Astrocyte (in vitro differentiated cells and primary cell): ENCODE measurements at regions not wholly inside any gene's neighbourhood (a gene's known extent, or its start where the extent isn't known, plus 50 kb on each side); places are given as distances from the start of the nearest gene placed in this dataset.

ENCODE experiments used
- DNase-seq: peaks from one replicate; pipeline ENCODE4 v3.0.0-alpha.2; 2010; ENCODE audit warnings: low read depth
- FAIRE-seq: peaks from 2 replicates; lab custom pipeline; 2011; peaks lifted over from hg19 to GRCh38; lab: Jason Lieb, UNC
- H2AFZ ChIP-seq: 2 replicates; pipeline ENCODE4 v1.6.0; 2012; ENCODE audit warnings: low read depth, low read length, inconsistent platforms
- H3K27ac ChIP-seq: 2 replicates; pipeline ENCODE4 v1.5.1; 2011; ENCODE audit warnings: low read depth, low read length, inconsistent platforms
- H3K27me3 ChIP-seq: 2 replicates; pipeline ENCODE4 v1.6.0; 2011; ENCODE audit warnings: low read length, inconsistent platforms; ENCODE audit not compliant: insufficient read depth
- H3K36me3 ChIP-seq: 2 replicates; pipeline ENCODE4 v1.5.1; 2011; ENCODE audit warnings: low read length, inconsistent platforms; ENCODE audit not compliant: insufficient read depth
- H3K4me1 ChIP-seq: 2 replicates; pipeline ENCODE4 v1.5.1; 2011; ENCODE audit warnings: low read length, inconsistent platforms; ENCODE audit not compliant: insufficient read depth
- H3K4me2 ChIP-seq: 2 replicates; pipeline ENCODE4 v1.6.0; 2012; ENCODE audit warnings: low read length, inconsistent platforms
- H3K4me3 ChIP-seq: 2 replicates; pipeline ENCODE4 v1.5.1; 2011; ENCODE audit warnings: low read depth, mild to moderate bottlenecking, low read length, inconsistent platforms; ENCODE audit not compliant: insufficient read depth
- H3K79me2 ChIP-seq: 2 replicates; pipeline ENCODE4 v1.6.0; 2012; ENCODE audit warnings: mild to moderate bottlenecking, low read length, inconsistent platforms; ENCODE audit not compliant: insufficient read depth
- H3K9ac ChIP-seq: 2 replicates; pipeline ENCODE4 v1.6.0; 2012; ENCODE audit warnings: mild to moderate bottlenecking, low read length, inconsistent platforms
- H3K9me3 ChIP-seq: 2 replicates; pipeline ENCODE4 v1.5.1; 2012; ENCODE audit warnings: low read depth, mild to moderate bottlenecking, low read length, inconsistent platforms; ENCODE audit not compliant: insufficient read depth
- H4K20me1 ChIP-seq: 2 replicates; pipeline ENCODE4 v1.6.0; 2012; ENCODE audit warnings: low read length, inconsistent platforms; ENCODE audit not compliant: insufficient read depth
- H3K27ac Mint-ChIP-seq: one replicate; pipeline ENCODE4 v1.8.0; 2021; ENCODE audit warnings: mild to moderate bottlenecking, mixed read lengths; ENCODE audit not compliant: unreplicated experiment
- H3K27me3 Mint-ChIP-seq: one replicate; pipeline ENCODE4 v1.8.0; 2021; ENCODE audit warnings: low read depth, mixed read lengths; ENCODE audit not compliant: unreplicated experiment
- H3K36me3 Mint-ChIP-seq: one replicate; pipeline ENCODE4 v1.8.0; 2021; ENCODE audit warnings: low read depth, mixed read lengths; ENCODE audit not compliant: unreplicated experiment
- H3K4me1 Mint-ChIP-seq: one replicate; pipeline ENCODE4 v1.8.0; 2021; ENCODE audit warnings: low read depth, mixed read lengths; ENCODE audit not compliant: unreplicated experiment
- H3K4me3 Mint-ChIP-seq: one replicate; pipeline ENCODE4 v1.8.0; 2021; ENCODE audit warnings: mild to moderate bottlenecking, moderate library complexity, mixed read lengths; ENCODE audit not compliant: unreplicated experiment
- H3K9me3 Mint-ChIP-seq: one replicate; pipeline ENCODE4 v1.8.0; 2021; ENCODE audit warnings: mild to moderate bottlenecking, mixed read lengths; ENCODE audit not compliant: unreplicated experiment
- EZH2 ChIP-seq: IDR thresholded peaks from 2 replicates; pipeline ENCODE4 v1.6.1; 2012; ENCODE audit warnings: mild to moderate bottlenecking, low read length, inconsistent platforms; ENCODE audit not compliant: insufficient read depth
- TF ChIP-seq, protein P1 (sequence below): IDR thresholded peaks from 2 replicates; pipeline ENCODE4 v1.5.1; 2011; ENCODE audit warnings: low read depth, mild to moderate bottlenecking, inconsistent platforms, low read length, moderate library complexity; ENCODE audit not compliant: insufficient read depth

DNA sequence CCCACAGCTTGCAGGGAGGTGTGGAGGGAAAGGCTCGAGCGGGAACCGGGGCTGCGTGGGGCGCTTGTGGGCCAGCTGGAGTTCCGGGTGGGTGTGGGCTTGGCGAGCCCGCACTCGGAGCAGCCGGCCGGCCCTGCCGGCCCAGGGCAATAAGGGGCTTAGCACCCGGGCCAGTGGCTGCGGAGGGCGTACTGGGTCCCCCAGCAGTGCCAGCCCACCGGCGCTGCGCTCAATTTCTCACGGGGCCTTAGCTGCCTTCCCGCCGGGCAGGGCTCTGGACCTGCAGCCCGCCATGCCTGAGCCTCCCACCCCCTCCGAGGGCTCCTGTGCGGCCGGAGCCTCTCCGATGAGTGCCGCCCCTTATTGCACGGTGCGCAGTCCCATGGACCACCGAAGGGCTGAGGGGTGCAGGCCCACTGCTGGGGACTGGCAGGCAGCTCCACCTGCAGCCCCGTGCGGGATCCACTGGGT lies 1242.2 kb upstream of the EYS start:
- Histone ChIP-seq H3K79me2 (no peaks in the 10 kb centered on the region), H3K36me3 (no peaks in the 10 kb centered on the region), H2AFZ (no peak overlapping the region), H3K9me3 (no peaks in the 10 kb centered on the region), H3K27me3 (no peaks in the 10 kb centered on the region), H3K4me1 (no peaks in the 10 kb centered on the region), H3K27ac (no peak overlapping the region), H3K4me2 (no peak overlapping the region), H3K4me3 (no peak overlapping the region), H3K9ac (no peak overlapping the region), H4K20me1 (no peaks in the 10 kb centered on the region)
- H3K4me1 Mint-ChIP-seq: peaks cover 6% of the 10 kb centered on the region
- no peaks in the 10 kb centered on the region for H3K27me3 Mint-ChIP-seq
- TF ChIP-seq, protein P1, sequence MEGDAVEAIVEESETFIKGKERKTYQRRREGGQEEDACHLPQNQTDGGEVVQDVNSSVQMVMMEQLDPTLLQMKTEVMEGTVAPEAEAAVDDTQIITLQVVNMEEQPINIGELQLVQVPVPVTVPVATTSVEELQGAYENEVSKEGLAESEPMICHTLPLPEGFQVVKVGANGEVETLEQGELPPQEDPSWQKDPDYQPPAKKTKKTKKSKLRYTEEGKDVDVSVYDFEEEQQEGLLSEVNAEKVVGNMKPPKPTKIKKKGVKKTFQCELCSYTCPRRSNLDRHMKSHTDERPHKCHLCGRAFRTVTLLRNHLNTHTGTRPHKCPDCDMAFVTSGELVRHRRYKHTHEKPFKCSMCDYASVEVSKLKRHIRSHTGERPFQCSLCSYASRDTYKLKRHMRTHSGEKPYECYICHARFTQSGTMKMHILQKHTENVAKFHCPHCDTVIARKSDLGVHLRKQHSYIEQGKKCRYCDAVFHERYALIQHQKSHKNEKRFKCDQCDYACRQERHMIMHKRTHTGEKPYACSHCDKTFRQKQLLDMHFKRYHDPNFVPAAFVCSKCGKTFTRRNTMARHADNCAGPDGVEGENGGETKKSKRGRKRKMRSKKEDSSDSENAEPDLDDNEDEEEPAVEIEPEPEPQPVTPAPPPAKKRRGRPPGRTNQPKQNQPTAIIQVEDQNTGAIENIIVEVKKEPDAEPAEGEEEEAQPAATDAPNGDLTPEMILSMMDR: no peak
- no peak for TF ChIP-seq EZH2
- no peak for FAIRE-seq
- H3K27ac Mint-ChIP-seq: no peak overlapping the region
- H3K36me3 Mint-ChIP-seq: no peaks in the 10 kb centered on the region
- no peak overlapping the region for H3K4me3 Mint-ChIP-seq
- DNase-seq: no peak
- peaks cover 2% of the 10 kb centered on the region for H3K9me3 Mint-ChIP-seq

DNA sequence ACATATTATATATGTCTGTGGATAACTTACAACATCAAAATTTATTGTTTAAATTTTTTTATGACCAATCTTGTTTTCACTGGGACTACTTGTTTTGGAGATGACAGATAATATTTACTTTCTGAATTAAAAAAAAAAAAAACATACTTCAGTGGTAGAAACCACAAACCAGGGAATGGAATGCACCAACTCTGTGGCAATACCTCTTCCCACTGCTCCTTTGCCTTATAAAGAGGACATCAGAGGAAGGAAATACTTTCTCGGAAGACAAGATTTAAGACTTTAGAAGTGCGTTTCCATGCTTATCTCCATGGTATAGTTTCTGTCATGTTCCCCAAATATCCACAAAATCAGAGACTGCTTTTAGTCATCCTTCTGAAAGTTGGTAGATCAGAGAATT lies 1241.1 kb upstream of the EYS start:
- Mint-ChIP-seq H3K27me3 (no peaks in the 10 kb centered on the region), H3K36me3 (no peaks in the 10 kb centered on the region), H3K4me1 (peaks cover 6% of the 10 kb centered on the region), H3K9me3 (peaks cover 2% of the 10 kb centered on the region), H3K27ac (no peak overlapping the region), H3K4me3 (no peak overlapping the region)
- no peaks in the 10 kb centered on the region for H3K4me1 ChIP-seq
- FAIRE-seq (no peak), DNase-seq (peak; percentile 3)
- no peak overlapping the region for H3K9ac ChIP-seq
- H3K27me3 ChIP-seq: no peaks in the 10 kb centered on the region
- H3K36me3 ChIP-seq: no peaks in the 10 kb centered on the region
- H4K20me1 ChIP-seq: no peaks in the 10 kb centered on the region
- TF ChIP-seq EZH2: no peak
- TF ChIP-seq, protein P1: no peak
- no peaks in the 10 kb centered on the region for H3K79me2 ChIP-seq
- H3K27ac ChIP-seq: no peak overlapping the region
- H3K4me3 ChIP-seq: no peak overlapping the region
- H3K4me2 ChIP-seq: no peak overlapping the region
- peak overlapping the region; percentile 4 for H2AFZ ChIP-seq
- H3K9me3 ChIP-seq: no peaks in the 10 kb centered on the region

DNA sequence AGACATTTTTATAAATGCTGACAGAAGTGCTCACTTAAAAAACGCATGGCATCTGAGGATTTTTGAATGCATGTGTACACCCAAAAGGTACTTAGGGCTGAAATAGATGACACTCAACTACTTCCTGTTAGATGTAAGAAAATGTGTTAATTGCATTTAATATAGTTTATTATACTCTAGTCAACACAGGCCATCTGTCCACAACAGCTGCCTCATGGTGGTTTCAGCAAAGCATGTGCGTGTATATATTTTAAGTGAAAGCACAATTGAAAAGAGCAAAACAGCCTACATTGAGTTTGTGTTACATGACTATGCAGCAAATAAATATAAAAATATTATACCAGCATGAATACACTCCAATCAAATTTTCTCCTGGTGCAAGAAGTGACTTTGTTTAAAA lies 1233.0 kb upstream of the EYS start:
- Histone ChIP-seq H3K79me2 (no peaks in the 10 kb centered on the region), H3K4me1 (no peaks in the 10 kb centered on the region), H4K20me1 (no peaks in the 10 kb centered on the region), H3K27ac (no peak overlapping the region), H3K4me2 (no peak overlapping the region), H3K27me3 (no peaks in the 10 kb centered on the region), H3K9me3 (peaks cover 4% of the 10 kb centered on the region), H3K9ac (no peak overlapping the region), H3K36me3 (no peaks in the 10 kb centered on the region), H2AFZ (no peak overlapping the region), H3K4me3 (no peak overlapping the region)
- no peak for FAIRE-seq
- no peak for DNase-seq
- Mint-ChIP-seq H3K27me3 (no peaks in the 10 kb centered on the region), H3K36me3 (no peaks in the 10 kb centered on the region), H3K4me3 (no peak overlapping the region), H3K4me1 (no peaks in the 10 kb centered on the region), H3K27ac (no peak overlapping the region), H3K9me3 (peaks cover 4% of the 10 kb centered on the region)
- TF ChIP-seq, protein P1: no peak
- TF ChIP-seq EZH2: no peak
